Tibial nerve (tissue), 4 donors: ENCODE measurements at regions not wholly inside any gene's neighbourhood (a gene's known extent, or its start where the extent isn't known, plus 50 kb on each side); places are given as distances from the start of the nearest gene placed in this dataset.

Experiments
- EP300 ChIP-seq, 2 donors: sonication (generic); formaldehyde crosslinking; IDR thresholded peaks; one replicate each; pipeline ENCODE4 v1.6.1; 2017; ENCODE audit warnings: antibody characterized with exemption in 2 of 2, mild to moderate bottlenecking in 1 of 2
- POLR2A ChIP-seq, 2 donors: fragments of 450-650 bp; IDR thresholded peaks; one replicate each; pipeline ENCODE4 v1.6.1; 2017; ENCODE audit warnings: antibody characterized with exemption in 2 of 2, mild to moderate bottlenecking in 2 of 2, moderate library complexity in 2 of 2
- TF ChIP-seq, protein P1 (sequence below), 5 experiments: fragments of 200-600 bp in 3 of 5; fragments of 450-650 bp in 2 of 5; sonication (generic) in 3 of 5; IDR thresholded peaks; one replicate each; pipeline ENCODE4 v1.5.1; 2016 to 2019; ENCODE audit warnings: antibody characterized with exemption in 5 of 5, mild to moderate bottlenecking in 3 of 5, moderate library complexity in 2 of 5

DNA sequence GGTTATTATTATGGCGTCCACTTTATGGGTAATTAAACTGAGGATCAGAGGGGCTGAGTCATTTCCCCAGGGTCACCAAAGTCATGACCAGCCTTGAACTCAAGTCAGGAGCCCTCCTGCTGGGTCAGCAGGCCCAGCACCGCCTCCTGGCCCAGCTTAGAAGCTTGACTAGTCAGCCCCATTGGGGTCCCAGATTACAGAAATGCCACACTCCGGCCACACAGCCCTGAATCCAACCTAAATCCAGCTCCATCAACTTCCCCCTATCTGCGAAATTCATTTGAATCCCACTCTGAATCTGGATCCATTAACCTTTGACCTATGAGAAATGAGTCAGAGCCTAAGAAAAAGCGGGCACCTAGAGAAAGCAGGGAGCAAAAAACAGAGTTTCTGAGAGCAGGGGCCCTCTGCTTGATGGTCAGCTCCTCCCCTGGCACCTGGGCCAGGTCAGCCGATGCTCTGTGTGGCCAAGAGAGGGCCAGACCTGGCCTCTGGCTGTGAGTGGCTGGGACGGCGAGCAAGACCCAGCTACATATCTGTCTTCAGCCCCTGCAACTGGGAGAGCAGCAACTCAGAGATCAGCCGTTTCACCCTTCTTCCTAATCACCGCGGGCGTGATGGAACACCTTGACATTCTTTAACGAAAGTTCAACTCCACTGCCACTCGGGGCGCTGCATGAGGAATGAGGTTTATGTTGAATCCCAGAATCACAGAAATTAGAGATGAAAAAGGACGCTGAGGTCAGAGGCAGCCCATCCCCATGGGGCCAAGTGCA, 196.1 kb downstream of the TRIM29 start:
- TF ChIP-seq POLR2A (IDR thresholded peaks at IDR 0.05) (no peak), EP300 (IDR thresholded peaks at IDR 0.05) (no peak)
- TF ChIP-seq, protein P1, sequence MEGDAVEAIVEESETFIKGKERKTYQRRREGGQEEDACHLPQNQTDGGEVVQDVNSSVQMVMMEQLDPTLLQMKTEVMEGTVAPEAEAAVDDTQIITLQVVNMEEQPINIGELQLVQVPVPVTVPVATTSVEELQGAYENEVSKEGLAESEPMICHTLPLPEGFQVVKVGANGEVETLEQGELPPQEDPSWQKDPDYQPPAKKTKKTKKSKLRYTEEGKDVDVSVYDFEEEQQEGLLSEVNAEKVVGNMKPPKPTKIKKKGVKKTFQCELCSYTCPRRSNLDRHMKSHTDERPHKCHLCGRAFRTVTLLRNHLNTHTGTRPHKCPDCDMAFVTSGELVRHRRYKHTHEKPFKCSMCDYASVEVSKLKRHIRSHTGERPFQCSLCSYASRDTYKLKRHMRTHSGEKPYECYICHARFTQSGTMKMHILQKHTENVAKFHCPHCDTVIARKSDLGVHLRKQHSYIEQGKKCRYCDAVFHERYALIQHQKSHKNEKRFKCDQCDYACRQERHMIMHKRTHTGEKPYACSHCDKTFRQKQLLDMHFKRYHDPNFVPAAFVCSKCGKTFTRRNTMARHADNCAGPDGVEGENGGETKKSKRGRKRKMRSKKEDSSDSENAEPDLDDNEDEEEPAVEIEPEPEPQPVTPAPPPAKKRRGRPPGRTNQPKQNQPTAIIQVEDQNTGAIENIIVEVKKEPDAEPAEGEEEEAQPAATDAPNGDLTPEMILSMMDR (IDR thresholded peaks at IDR 0.05) = no peak
